Heart right ventricle (tissue), 16 donors: ENCODE measurements at regions not wholly inside any gene's neighbourhood (a gene's known extent, or its start where the extent isn't known, plus 50 kb on each side); places are given as distances from the start of the nearest gene placed in this dataset.
"Not testable (repeated sequence)": the region's sequence is repeated elsewhere in the genome, so short reads cannot be mapped to it uniquely, and the experiment has no call there.

Experiments used
- ATAC-seq, 8 donors: fragments of 200-7000 bp; cut with Tn5 transposase; one replicate each; pipeline ENCODE4 v1.9.1; 2020; ENCODE audit warnings: mild to moderate bottlenecking in 8 of 8, moderate library complexity in 8 of 8, moderate number of reproducible peaks in 1 of 8
- DNase-seq, 2 donors: peaks; one replicate each; pipeline ENCODE4 v3.0.0-alpha.2; 2020
- H3K27ac ChIP-seq, 10 donors: fragments of 200-600 bp; sonication (generic) in 2 of 10; one replicate each; pipeline versions ENCODE4 v1.5.0 to v1.8.0; 2020 to 2022; ENCODE audit warnings: mild to moderate bottlenecking in 3 of 10
- H3K27me3 ChIP-seq, 7 donors: fragments of 200-600 bp; one replicate each; pipeline ENCODE4 v1.8.0; 2021 to 2022; ENCODE audit warnings: mild to moderate bottlenecking in 2 of 7
- H3K36me3 ChIP-seq, 9 donors: fragments of 200-600 bp; sonication (generic) in 1 of 9; one replicate each; pipeline versions ENCODE4 v1.5.0 to v1.8.0; 2020 to 2022; ENCODE audit warnings: mild to moderate bottlenecking in 2 of 9
- H3K4me1 ChIP-seq, 9 donors: fragments of 200-600 bp; sonication (generic) in 1 of 9; one replicate each; pipeline versions ENCODE4 v1.5.0 to v1.8.0; 2020 to 2022; ENCODE audit warnings: mild to moderate bottlenecking in 4 of 9
- H3K4me3 ChIP-seq, 10 donors: fragments of 200-600 bp; sonication (generic) in 2 of 10; one replicate each; pipeline versions ENCODE4 v1.5.0 to v1.8.0; 2020 to 2022; ENCODE audit warnings: mild to moderate bottlenecking in 7 of 10, moderate library complexity in 2 of 10
- H3K9me3 ChIP-seq, 11 donors: fragments of 200-600 bp in 10 of 11; sonication (generic) in 2 of 11; one replicate each; pipeline versions ENCODE4 v1.5.0 to v1.8.0; 2013 to 2022; ENCODE audit warnings: mild to moderate bottlenecking in 2 of 11, control low read depth in 1 of 11, moderate library complexity in 1 of 11
- CTCF ChIP-seq, 9 donors: fragments of 200-600 bp; sonication (generic) in 2 of 9; IDR thresholded peaks; one replicate each; pipeline versions ENCODE4 v1.5.0 to v1.8.0; 2021 to 2022; ENCODE audit warnings: antibody characterized with exemption in 9 of 9, mild to moderate bottlenecking in 5 of 9, moderate library complexity in 1 of 9
- WGBS, 2 donors: extraction: QIAGEN DNeasy Blood & Tissue Kit; methylation state at CpG; one replicate each; pipeline ENCODE4 v1.1.7; 2013; ENCODE audit warnings: inconsistent platforms in 1 of 2; 5-methylcytosine and 5-hydroxymethylcytosine counted together
- intact Hi-C, 10 donors: fragments of 100-400 bp; cut with DNase I; formaldehyde crosslinking; loops; one replicate each; pipeline versions ENCODE4 v1.11.1 to v1.14.2; 2022
- donor health status: Arrhythmogenic right ventricular cardiomyopathy.
- donor health status: ischemic (EF 13 %, LVEDD 7.1; RV severe dilation, severe dysfunction).
- donor health status: healthy with polysubstance abuse.
- donor health status: DM: no; HTN: yes; CAD: no.
- donor health status: DM: no; HTN: no; CAD: no.
- donor health status: ischemic (EF 25% LVEDD 6.9; RV normal size, moderate dysfunction).
- donor health status: ischemic (EF 25% LVEDD 5.7; RV mildly dilated, moderate dysfunction).
- donor health status: healthy.
- donor health status: DM: yes; HTN: yes; CAD: no.
- donor health status: Ischemic cardiomyopathy.
- donor health status: ischemic (EF 35%, LVEDD 5.7; RV mildly dilated, moderate dysfunction).
- donor health status: nonischemic (EF 11% LVEDD 7.7; RV severe dilation, severe dysfunction).
- donor health status: DM: yes; HTN: yes; CAD: no.
- donor health status: PGD.
- donor health status: ischemic (EF 29% LVEDD 5.4; RV normal size, mild dysfunction).
- donor health status: nonischemic (EF 23%, LVEDD 6.1; RV moderate dilation, normal function).

DNA sequence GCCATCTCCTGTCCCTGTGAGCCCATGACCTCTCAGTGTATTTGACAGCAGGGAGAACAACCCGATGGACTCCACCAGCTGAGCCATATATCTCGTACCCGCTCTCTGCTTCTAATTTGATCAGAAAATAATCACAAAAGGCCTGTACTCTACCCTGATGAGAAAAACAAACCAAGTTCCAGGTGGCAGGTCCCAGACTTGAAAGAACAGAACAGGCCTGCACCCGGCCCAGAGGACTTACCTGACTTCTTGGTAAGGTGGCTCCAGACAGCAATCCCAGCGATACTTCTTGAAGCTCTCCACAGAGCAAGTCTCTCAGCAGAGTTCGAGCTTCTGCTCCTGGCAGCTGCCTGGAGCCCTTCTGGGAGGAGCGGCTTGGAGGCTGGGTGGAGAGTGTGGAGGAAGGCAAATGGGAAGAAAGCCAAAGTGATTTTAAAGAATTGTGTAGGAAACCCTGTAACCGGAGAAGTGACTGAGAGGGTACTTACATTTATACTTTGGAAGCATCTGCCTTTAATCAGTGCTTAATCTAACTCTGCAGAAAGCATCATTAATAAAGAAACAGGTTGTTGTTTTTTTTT lies 91.6 kb downstream of the SCN11A start:
- no peak overlapping the region for H3K27ac ChIP-seq
- H3K9me3 ChIP-seq = no peaks in the 10 kb centered on the region
- intact Hi-C loops = no loop called here
- no peak for TF ChIP-seq CTCF (IDR thresholded peaks at IDR 0.05)
- no peak for ATAC-seq
- peaks cover 0 to 3% (median 0%) of the 10 kb centered on the region in 7 donors for H3K27me3 ChIP-seq
- 70 to 72% methylated on average over 8 of the region's 8 CpGs for WGBS, 2 donors
- H3K4me3 ChIP-seq = no peak overlapping the region
- no peaks in the 10 kb centered on the region for H3K36me3 ChIP-seq
- H3K4me1 ChIP-seq = peaks cover 0 to 8% (median 0%) of the 10 kb centered on the region in 9 donors
- DNase-seq = no peak

GRCh38 chr3:38958026-38958720 lies 93.6 kb downstream of the SCN11A start:
- 90 to 93% methylated on average over 5 of the region's 5 CpGs for WGBS, 2 donors
- H3K4me1 ChIP-seq = peaks cover 0 to 8% (median 0%) of the 10 kb centered on the region in 9 donors
- no peak overlapping the region for H3K27ac ChIP-seq
- H3K4me3 ChIP-seq = no peak overlapping the region
- DNase-seq = no peak
- ATAC-seq = no peak
- intact Hi-C loops = no loop called here
- H3K36me3 ChIP-seq = no peaks in the 10 kb centered on the region
- TF ChIP-seq CTCF (IDR thresholded peaks at IDR 0.05) = no peak
- no peaks in the 10 kb centered on the region for H3K27me3 ChIP-seq
- H3K9me3 ChIP-seq = no peaks in the 10 kb centered on the region

DNA sequence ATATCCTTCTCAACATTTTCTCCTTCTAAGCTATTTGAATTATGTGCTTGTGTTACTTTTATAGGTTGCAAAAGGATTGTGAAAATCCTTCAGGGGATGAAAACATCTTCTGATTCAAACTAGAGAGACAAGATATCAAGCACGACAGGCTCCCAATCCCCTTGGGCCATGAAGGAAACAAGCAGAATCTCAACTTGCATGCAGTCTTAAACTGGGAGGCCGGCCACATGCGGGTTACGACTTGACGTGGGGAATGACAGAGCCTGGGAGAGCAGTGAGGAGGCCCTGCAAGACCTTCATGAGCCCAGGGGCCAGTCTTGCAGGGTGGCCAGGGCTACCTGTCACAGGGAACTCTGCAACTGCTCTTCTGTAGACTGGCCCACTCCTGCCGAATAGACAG lies 94.4 kb downstream of the SCN11A start:
- Histone ChIP-seq H3K27ac (no peak overlapping the region), H3K36me3 (no peaks in the 10 kb centered on the region), H3K9me3 (no peaks in the 10 kb centered on the region), H3K27me3 (no peaks in the 10 kb centered on the region), H3K4me3 (no peak overlapping the region), H3K4me1 (peaks cover 0 to 8% (median 0%) of the 10 kb centered on the region in 9 donors)
- TF ChIP-seq CTCF (IDR thresholded peaks at IDR 0.05) = no peak
- intact Hi-C loops = no loop called here
- ATAC-seq (no peak), DNase-seq (no peak)
- WGBS, 2 donors = 68 to 69% methylated on average over 6 of the region's 6 CpGs

GRCh38 chr3:38952721-38953120 lies 99.0 kb downstream of the SCN11A start:
- no peak for ATAC-seq
- Histone ChIP-seq H3K27me3 (no peaks in the 10 kb centered on the region), H3K36me3 (no peaks in the 10 kb centered on the region), H3K4me3 (no peak overlapping the region), H3K27ac (no peak overlapping the region), H3K4me1 (no peaks in the 10 kb centered on the region), H3K9me3 (no peaks in the 10 kb centered on the region)
- intact Hi-C loops = no loop called here
- DNase-seq = no peak
- 88 to 97% methylated on average over 1 of the region's 1 CpG for WGBS, 2 donors
- no peak for TF ChIP-seq CTCF (IDR thresholded peaks at IDR 0.05)

DNA sequence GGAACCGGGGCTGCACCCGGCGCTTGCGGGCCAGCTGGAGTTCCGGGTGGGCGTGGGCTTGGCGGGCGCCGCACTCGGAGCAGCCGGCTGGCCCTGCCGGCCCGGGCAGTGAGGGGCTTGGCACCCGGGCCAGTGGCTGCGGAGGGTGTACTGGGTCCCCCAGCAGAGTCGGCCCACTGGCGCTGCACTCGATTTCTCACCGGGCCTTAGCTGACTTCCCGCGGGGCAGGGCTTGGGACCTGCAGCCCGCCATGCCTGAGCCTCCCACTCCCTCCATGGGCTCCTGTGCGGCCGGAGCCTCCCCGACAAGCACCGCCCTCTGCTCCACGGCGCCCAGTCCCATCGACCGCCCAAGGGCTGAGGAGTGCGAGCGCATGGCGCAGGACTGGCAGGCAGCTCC lies 100.6 kb downstream of the SCN11A start:
- 95 to 99% methylated on average over 33 of the region's 33 CpGs for WGBS, 2 donors
- H3K4me3 ChIP-seq, H3K27ac ChIP-seq, DNase-seq, H3K27me3 ChIP-seq, ATAC-seq, H3K36me3 ChIP-seq, intact Hi-C loops, H3K4me1 ChIP-seq, H3K9me3 ChIP-seq: not testable (repeated sequence)
